ENCODE measurements at regions not wholly inside any gene's neighbourhood (a gene's known extent, or its start where the extent isn't known, plus 50 kb on each side); places are given as distances from the start of the nearest gene placed in this dataset.

GRCh38 chr13:76683168-76683567 lies 203.0 kb downstream of the KCTD12 start:
- TF ChIP-seq CTCF (optimal IDR thresholded peaks at IDR 0.05 in 1 of 3, IDR thresholded peaks at IDR 0.05 in 1 of 3, conservative IDR thresholded peaks at IDR 0.05 in 1 of 3; ENCODE audit: extremely low read depth in 1 of 3, insufficient read depth in 2 of 3, low read length in 3 of 3) (no peak), EZH2 (IDR thresholded peaks at IDR 0.05; ENCODE audit: low read length) (no peak)
- Histone ChIP-seq H3K4me3 (ENCODE audit: control insufficient read depth in 2 of 3, extremely low read depth in 1 of 3, insufficient read depth in 2 of 3, low read depth in 1 of 3, low read length in 3 of 3) (no peak overlapping the region), H3K9me1 (ENCODE audit: control insufficient read depth, extremely low read depth, insufficient read depth, low read length) (no peaks in the 10 kb centered on the region), H2AFZ (ENCODE audit: control insufficient read depth, low read length) (no peak overlapping the region), H3K4me2 (ENCODE audit: control insufficient read depth, extremely low read depth, insufficient read depth, low read depth, low read length) (no peak overlapping the region), H3K79me2 (ENCODE audit: control insufficient read depth, insufficient read depth, low read length) (no peaks in the 10 kb centered on the region), H3K27ac (ENCODE audit: control insufficient read depth, insufficient read depth, low read length) (no peak overlapping the region), H3K4me1 (ENCODE audit: control insufficient read depth, extremely low read depth, insufficient read depth, low read length) (no peaks in the 10 kb centered on the region), H3K9me3 (ENCODE audit: control insufficient read depth, low read depth, low read length) (no peaks in the 10 kb centered on the region), H3K36me3 (ENCODE audit: control insufficient read depth in 2 of 2, extremely low read depth in 1 of 2, insufficient read depth in 2 of 2, low read length in 2 of 2) (no peaks in the 10 kb centered on the region), H3K9ac (ENCODE audit: control insufficient read depth, extremely low read depth, insufficient read depth, low read length) (no peak overlapping the region), H3K27me3 (ENCODE audit: control insufficient read depth, extremely low read depth, insufficient read depth, low read length) (no peaks in the 10 kb centered on the region), H4K20me1 (ENCODE audit: control insufficient read depth, extremely low read depth, insufficient read depth, low read length) (no peaks in the 10 kb centered on the region)
- DNase-seq (ENCODE audit: low read depth, low spot score) (no peak), FAIRE-seq (no peak)
- dilution Hi-C loops (cut with MboI; ENCODE audit: extremely low pct_ligation_motif_present, low sequenced_read_pairs), result no loop called here

- Histone ChIP-seq H3K4me3 (ENCODE audit: control insufficient read depth in 2 of 3, extremely low read depth in 1 of 3, insufficient read depth in 2 of 3, low read depth in 1 of 3, low read length in 3 of 3) (no peak overlapping the region), H3K9me3 (ENCODE audit: control insufficient read depth, low read depth, low read length) (no peaks in the 10 kb centered on the region), H3K4me2 (ENCODE audit: control insufficient read depth, extremely low read depth, insufficient read depth, low read depth, low read length) (no peak overlapping the region), H3K36me3 (ENCODE audit: control insufficient read depth in 2 of 2, extremely low read depth in 1 of 2, insufficient read depth in 2 of 2, low read length in 2 of 2) (no peaks in the 10 kb centered on the region), H4K20me1 (ENCODE audit: control insufficient read depth, extremely low read depth, insufficient read depth, low read length) (no peaks in the 10 kb centered on the region), H3K27me3 (ENCODE audit: control insufficient read depth, extremely low read depth, insufficient read depth, low read length) (no peaks in the 10 kb centered on the region), H3K9ac (ENCODE audit: control insufficient read depth, extremely low read depth, insufficient read depth, low read length) (no peak overlapping the region), H3K27ac (ENCODE audit: control insufficient read depth, insufficient read depth, low read length) (no peak overlapping the region), H2AFZ (ENCODE audit: control insufficient read depth, low read length) (no peak overlapping the region), H3K4me1 (ENCODE audit: control insufficient read depth, extremely low read depth, insufficient read depth, low read length) (no peaks in the 10 kb centered on the region), H3K9me1 (ENCODE audit: control insufficient read depth, extremely low read depth, insufficient read depth, low read length) (no peaks in the 10 kb centered on the region), H3K79me2 (ENCODE audit: control insufficient read depth, insufficient read depth, low read length) (no peaks in the 10 kb centered on the region)
- dilution Hi-C loops (cut with MboI; ENCODE audit: extremely low pct_ligation_motif_present, low sequenced_read_pairs), result no loop called here
- no peak for DNase-seq (ENCODE audit: low read depth, low spot score)
- FAIRE-seq, result no peak
- TF ChIP-seq CTCF (optimal IDR thresholded peaks at IDR 0.05 in 1 of 3, IDR thresholded peaks at IDR 0.05 in 1 of 3, conservative IDR thresholded peaks at IDR 0.05 in 1 of 3; ENCODE audit: extremely low read depth in 1 of 3, insufficient read depth in 2 of 3, low read length in 3 of 3), result no peak
- no peak for TF ChIP-seq EZH2 (IDR thresholded peaks at IDR 0.05; ENCODE audit: low read length)
These were observed 206.1 kb downstream of the KCTD12 start for GRCh38 chr13:76680112-76680511.
